IPS DF 6.9 (cell line): ENCODE measurements at regions not wholly inside any gene's neighbourhood (a gene's known extent, or its start where the extent isn't known, plus 50 kb on each side); places are given as distances from the start of the nearest gene placed in this dataset.

Experiments
- DNase-seq: peaks from one replicate; pipeline ENCODE4 v3.0.0-alpha.2; 2013; ENCODE audit warnings: low read depth, low spot score
- H3K27ac ChIP-seq: one replicate; pipeline ENCODE4 v1.5.1; 2013; ENCODE audit warnings: low read length, control low read depth
- H3K27me3 ChIP-seq: 2 replicates; pipeline ENCODE4 v1.6.1; 2013; ENCODE audit warnings: mild to moderate bottlenecking, low read length; ENCODE audit not compliant: control insufficient read depth, insufficient read depth
- H3K36me3 ChIP-seq: 2 replicates; pipeline ENCODE4 v1.6.1; 2013; ENCODE audit warnings: low read length; ENCODE audit not compliant: control insufficient read depth, insufficient read depth
- H3K4me1 ChIP-seq: 2 replicates; pipeline ENCODE4 v1.6.1; 2013; ENCODE audit warnings: low read length; ENCODE audit not compliant: control insufficient read depth, insufficient read depth
- H3K4me3 ChIP-seq: 2 replicates; pipeline ENCODE4 v1.5.1; 2013; ENCODE audit warnings: mild to moderate bottlenecking, low read length
- H3K9me3 ChIP-seq: 2 replicates; pipeline ENCODE4 v1.6.1; 2013; ENCODE audit warnings: low read length, inconsistent platforms; ENCODE audit not compliant: control insufficient read depth, insufficient read depth
- WGBS: extraction: QIAGEN DNeasy Blood & Tissue Kit; methylation state at CpG from one replicate; pipeline ENCODE4 v1.1.7; 2013; ENCODE audit warnings: mixed read lengths, missing lambda C conversion rate; ENCODE audit not compliant: insufficient read length, insufficient coverage; 5-methylcytosine and 5-hydroxymethylcytosine counted together

GRCh38 chr7:12741951-12742575 lies 54.6 kb downstream of the ARL4A start:
- no peaks in the 10 kb centered on the region for H3K36me3 ChIP-seq
- no peak overlapping the region for H3K4me3 ChIP-seq
- H3K4me1 ChIP-seq, result no peaks in the 10 kb centered on the region
- H3K27ac ChIP-seq, result no peak overlapping the region
- no peaks in the 10 kb centered on the region for H3K27me3 ChIP-seq
- no peak for DNase-seq
- no peaks in the 10 kb centered on the region for H3K9me3 ChIP-seq
- no CpG with 5 or more reads among the region's 1 CpG for WGBS

GRCh38 chr7:12746211-12746610 lies 58.8 kb downstream of the ARL4A start:
- no peaks in the 10 kb centered on the region for H3K9me3 ChIP-seq
- H3K4me3 ChIP-seq, result no peak overlapping the region
- H3K4me1 ChIP-seq, result peaks cover 6% of the 10 kb centered on the region; the same call in 1 of the 2 replicates
- no peaks in the 10 kb centered on the region for H3K27me3 ChIP-seq
- WGBS, result no CpG with 5 or more reads among the region's 1 CpG
- no peak overlapping the region for H3K27ac ChIP-seq
- no peak for DNase-seq
- H3K36me3 ChIP-seq, result no peaks in the 10 kb centered on the region

- no peak for DNase-seq
- no peaks in the 10 kb centered on the region for H3K36me3 ChIP-seq
- H3K27me3 ChIP-seq, result no peaks in the 10 kb centered on the region
- no peaks in the 10 kb centered on the region for H3K9me3 ChIP-seq
- WGBS, result no CpG with 5 or more reads among the region's 10 CpGs
- peaks cover 6% of the 10 kb centered on the region; the same call in 1 of the 2 replicates for H3K4me1 ChIP-seq
- no peak overlapping the region for H3K4me3 ChIP-seq
- no peak overlapping the region for H3K27ac ChIP-seq
Observed at GRCh38 chr7:12747687-12748306, 60.4 kb downstream of the ARL4A start.

- Histone ChIP-seq H3K27me3 (no peaks in the 10 kb centered on the region), H3K9me3 (no peaks in the 10 kb centered on the region), H3K4me3 (no peak overlapping the region), H3K27ac (no peak overlapping the region), H3K36me3 (no peaks in the 10 kb centered on the region), H3K4me1 (peaks cover 6% of the 10 kb centered on the region; the same call in 1 of the 2 replicates)
- no CpG with 5 or more reads among the region's 3 CpGs for whole genome bisulfite sequencing
- no peak for DNase-seq
Observed at GRCh38 chr7:12749069-12749468, 61.6 kb downstream of the ARL4A start.

GRCh38 chr7:12749746-12750145 lies 62.3 kb downstream of the ARL4A start:
- Histone ChIP-seq H3K4me3 (no peak overlapping the region), H3K27ac (no peak overlapping the region)
- no CpG with 5 or more reads among the region's 2 CpGs for WGBS

GRCh38 chr7:12751764-12752163 lies 64.3 kb downstream of the ARL4A start:
- Histone ChIP-seq H3K36me3 (no peaks in the 10 kb centered on the region), H3K27me3 (no peaks in the 10 kb centered on the region), H3K9me3 (no peaks in the 10 kb centered on the region), H3K4me1 (peaks cover 6% of the 10 kb centered on the region; the same call in 1 of the 2 replicates), H3K27ac (no peak overlapping the region), H3K4me3 (no peak overlapping the region)
- DNase-seq, result no peak
- WGBS, result no CpG with 5 or more reads among the region's 3 CpGs

More at GRCh38 chr7:12749746-12750145, 62.3 kb downstream of the ARL4A start:
- H3K4me1 ChIP-seq, result peaks cover 6% of the 10 kb centered on the region; the same call in 1 of the 2 replicates
- no peaks in the 10 kb centered on the region for H3K9me3 ChIP-seq
- no peaks in the 10 kb centered on the region for H3K36me3 ChIP-seq
- H3K27me3 ChIP-seq, result no peaks in the 10 kb centered on the region
- DNase-seq, result no peak

- no peak for DNase-seq
- no CpG with 5 or more reads among the region's 3 CpGs for WGBS
- Histone ChIP-seq H3K4me3 (no peak overlapping the region), H3K4me1 (peaks cover 6% of the 10 kb centered on the region; the same call in 1 of the 2 replicates), H3K36me3 (no peaks in the 10 kb centered on the region), H3K27me3 (no peaks in the 10 kb centered on the region), H3K9me3 (no peaks in the 10 kb centered on the region), H3K27ac (no peak overlapping the region)
Observed at GRCh38 chr7:12754179-12754578, 66.7 kb downstream of the ARL4A start.

GRCh38 chr7:12756821-12757220 lies 69.4 kb downstream of the ARL4A start:
- Histone ChIP-seq H3K36me3 (no peaks in the 10 kb centered on the region), H3K4me3 (no peak overlapping the region), H3K27ac (no peak overlapping the region), H3K4me1 (no peaks in the 10 kb centered on the region), H3K27me3 (no peaks in the 10 kb centered on the region), H3K9me3 (no peaks in the 10 kb centered on the region)
- no CpG with 5 or more reads among the region's 4 CpGs for WGBS
- no peak for DNase-seq

- Histone ChIP-seq H3K27ac (no peak overlapping the region), H3K4me1 (no peaks in the 10 kb centered on the region), H3K36me3 (no peaks in the 10 kb centered on the region), H3K27me3 (no peaks in the 10 kb centered on the region), H3K4me3 (no peak overlapping the region), H3K9me3 (no peaks in the 10 kb centered on the region)
- DNase-seq, result no peak
- WGBS, result no CpG with 5 or more reads among the region's 3 CpGs
Observed at GRCh38 chr7:12757443-12757842, 70.0 kb downstream of the ARL4A start.

- DNase-seq, result no peak
- H3K27ac ChIP-seq, result no peak overlapping the region
- no CpG with 5 or more reads among the region's 1 CpG for WGBS
- no peaks in the 10 kb centered on the region for H3K9me3 ChIP-seq
- H3K4me3 ChIP-seq, result no peak overlapping the region
- no peaks in the 10 kb centered on the region for H3K27me3 ChIP-seq
- no peaks in the 10 kb centered on the region for H3K36me3 ChIP-seq
- H3K4me1 ChIP-seq, result no peaks in the 10 kb centered on the region
Observed at GRCh38 chr7:12759151-12759550, 71.7 kb downstream of the ARL4A start.

- Histone ChIP-seq H3K27me3 (no peaks in the 10 kb centered on the region), H3K4me3 (no peak overlapping the region), H3K9me3 (no peaks in the 10 kb centered on the region), H3K27ac (no peak overlapping the region), H3K4me1 (no peaks in the 10 kb centered on the region), H3K36me3 (no peaks in the 10 kb centered on the region)
- WGBS, result 100% methylated on average over 2 of the region's 4 CpGs
- DNase-seq, result no peak
Observed at GRCh38 chr7:12761111-12761510, 73.7 kb downstream of the ARL4A start.
